ENCODE measurements at regions not wholly inside any gene's neighbourhood (a gene's known extent, or its start where the extent isn't known, plus 50 kb on each side); places are given as distances from the start of the nearest gene placed in this dataset.
"Not testable (repeated sequence)": the region's sequence is repeated elsewhere in the genome, so short reads cannot be mapped to it uniquely, and the experiment has no call there.

- no peak for DNase-seq (ENCODE audit: low read depth)
- TF ChIP-seq, protein P1, sequence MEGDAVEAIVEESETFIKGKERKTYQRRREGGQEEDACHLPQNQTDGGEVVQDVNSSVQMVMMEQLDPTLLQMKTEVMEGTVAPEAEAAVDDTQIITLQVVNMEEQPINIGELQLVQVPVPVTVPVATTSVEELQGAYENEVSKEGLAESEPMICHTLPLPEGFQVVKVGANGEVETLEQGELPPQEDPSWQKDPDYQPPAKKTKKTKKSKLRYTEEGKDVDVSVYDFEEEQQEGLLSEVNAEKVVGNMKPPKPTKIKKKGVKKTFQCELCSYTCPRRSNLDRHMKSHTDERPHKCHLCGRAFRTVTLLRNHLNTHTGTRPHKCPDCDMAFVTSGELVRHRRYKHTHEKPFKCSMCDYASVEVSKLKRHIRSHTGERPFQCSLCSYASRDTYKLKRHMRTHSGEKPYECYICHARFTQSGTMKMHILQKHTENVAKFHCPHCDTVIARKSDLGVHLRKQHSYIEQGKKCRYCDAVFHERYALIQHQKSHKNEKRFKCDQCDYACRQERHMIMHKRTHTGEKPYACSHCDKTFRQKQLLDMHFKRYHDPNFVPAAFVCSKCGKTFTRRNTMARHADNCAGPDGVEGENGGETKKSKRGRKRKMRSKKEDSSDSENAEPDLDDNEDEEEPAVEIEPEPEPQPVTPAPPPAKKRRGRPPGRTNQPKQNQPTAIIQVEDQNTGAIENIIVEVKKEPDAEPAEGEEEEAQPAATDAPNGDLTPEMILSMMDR (conservative IDR thresholded peaks at IDR 0.05; ENCODE audit: control insufficient read depth, insufficient read depth, low read depth, low read length) = no peak
Observed at GRCh38 chr7:119886007-119886406, 387.0 kb upstream of the KCND2 start.

DNA sequence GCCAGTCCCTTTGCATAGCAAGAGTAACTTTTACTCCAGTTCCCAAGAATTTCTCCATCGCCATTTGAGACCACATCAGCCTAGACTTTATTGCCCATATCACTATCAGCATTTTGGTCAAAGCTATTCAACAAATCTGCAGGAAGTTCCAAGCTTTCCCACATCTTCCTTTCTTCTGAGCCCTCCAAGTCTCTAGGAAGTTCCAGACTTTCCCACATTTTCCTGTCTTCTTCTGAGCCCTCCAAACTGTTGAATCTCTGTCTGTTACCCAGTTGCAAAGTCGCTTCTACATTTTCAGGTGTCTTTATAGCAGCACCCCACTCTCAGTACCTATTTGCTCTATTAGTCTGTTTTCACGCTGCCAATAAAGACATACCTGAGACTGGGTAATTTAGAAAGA lies 386.4 kb upstream of the KCND2 start:
- DNase-seq (ENCODE audit: low read depth); H3K4me3 ChIP-seq (ENCODE audit: control insufficient read depth, low read depth, low read length): not testable (repeated sequence)

More at GRCh38 chr7:119886007-119886406, 387.0 kb upstream of the KCND2 start:
- no peak overlapping the region for H3K4me3 ChIP-seq (ENCODE audit: control insufficient read depth, low read depth, low read length)

DNA sequence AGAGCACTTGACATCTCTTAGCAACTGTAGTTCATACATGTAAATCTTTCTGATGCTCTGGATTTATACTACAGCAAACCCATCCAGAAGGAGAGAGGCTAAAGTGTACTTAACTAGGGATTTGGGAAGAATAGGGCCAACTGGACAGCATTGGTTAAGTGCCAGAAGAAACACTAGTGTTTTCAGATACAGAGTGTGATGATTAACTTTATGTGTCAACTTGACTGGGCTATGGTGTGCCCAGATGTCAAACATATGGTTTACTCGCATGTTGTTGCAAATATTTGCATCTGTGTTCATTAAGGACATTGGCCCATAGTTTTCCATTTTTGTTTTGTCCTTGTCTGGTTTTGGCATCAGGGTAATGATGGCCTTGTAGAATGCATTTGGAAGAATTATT lies 384.7 kb upstream of the KCND2 start:
- DNase-seq (ENCODE audit: low read depth) = peak; percentile 8
- no peak overlapping the region for H3K4me3 ChIP-seq (ENCODE audit: control insufficient read depth, low read depth, low read length)
- TF ChIP-seq, protein P1 (conservative IDR thresholded peaks at IDR 0.05; ENCODE audit: control insufficient read depth, insufficient read depth, low read depth, low read length) = no peak

DNA sequence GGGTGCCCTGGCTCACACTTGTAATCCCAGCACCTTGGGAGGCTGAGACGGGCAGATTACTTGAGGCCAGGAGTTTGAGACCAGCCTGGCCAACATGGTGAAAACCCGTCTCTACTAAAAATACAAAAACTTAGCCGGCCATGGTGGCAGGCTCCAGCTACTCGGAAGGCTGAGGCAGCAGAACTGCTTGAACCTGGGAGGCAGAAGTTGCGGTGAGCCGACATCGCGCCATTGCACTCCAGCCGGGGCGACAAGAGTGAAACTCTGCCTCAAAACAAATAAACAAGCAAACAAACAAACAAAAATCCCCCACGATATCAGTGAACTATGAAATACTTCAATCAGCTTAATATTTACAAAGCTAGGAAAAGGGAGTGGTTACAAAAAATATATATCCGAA lies 382.3 kb upstream of the KCND2 start:
- H3K4me3 ChIP-seq (ENCODE audit: control insufficient read depth, low read depth, low read length) = no peak overlapping the region
- no peak for DNase-seq (ENCODE audit: low read depth)
- TF ChIP-seq, protein P1 (conservative IDR thresholded peaks at IDR 0.05; ENCODE audit: control insufficient read depth, insufficient read depth, low read depth, low read length) = no peak

- no peak overlapping the region for H3K4me3 ChIP-seq (ENCODE audit: control insufficient read depth, low read depth, low read length)
- TF ChIP-seq, protein P1 (conservative IDR thresholded peaks at IDR 0.05; ENCODE audit: control insufficient read depth, insufficient read depth, low read depth, low read length) = no peak
- no peak for DNase-seq (ENCODE audit: low read depth)
Observed at GRCh38 chr7:119895320-119895719, 377.7 kb upstream of the KCND2 start.

GRCh38 chr7:119896386-119896785 lies 376.6 kb upstream of the KCND2 start:
- no peak for DNase-seq (ENCODE audit: low read depth)
- TF ChIP-seq, protein P1 (conservative IDR thresholded peaks at IDR 0.05; ENCODE audit: control insufficient read depth, insufficient read depth, low read depth, low read length) = no peak
- no peak overlapping the region for H3K4me3 ChIP-seq (ENCODE audit: control insufficient read depth, low read depth, low read length)

- no peak overlapping the region for H3K4me3 ChIP-seq (ENCODE audit: control insufficient read depth, low read depth, low read length)
- peak; percentile 19 for DNase-seq (ENCODE audit: low read depth)
- TF ChIP-seq, protein P1 (conservative IDR thresholded peaks at IDR 0.05; ENCODE audit: control insufficient read depth, insufficient read depth, low read depth, low read length) = no peak
Observed at GRCh38 chr7:119900996-119901672, 371.8 kb upstream of the KCND2 start.

Measured in fibroblast of mammary gland (primary cell).